ENCODE measurements at regions not wholly inside any gene's neighbourhood (a gene's known extent, or its start where the extent isn't known, plus 50 kb on each side); places are given as distances from the start of the nearest gene placed in this dataset.
"Not testable (repeated sequence)": the region's sequence is repeated elsewhere in the genome, so short reads cannot be mapped to it uniquely, and the experiment has no call there.

DNA sequence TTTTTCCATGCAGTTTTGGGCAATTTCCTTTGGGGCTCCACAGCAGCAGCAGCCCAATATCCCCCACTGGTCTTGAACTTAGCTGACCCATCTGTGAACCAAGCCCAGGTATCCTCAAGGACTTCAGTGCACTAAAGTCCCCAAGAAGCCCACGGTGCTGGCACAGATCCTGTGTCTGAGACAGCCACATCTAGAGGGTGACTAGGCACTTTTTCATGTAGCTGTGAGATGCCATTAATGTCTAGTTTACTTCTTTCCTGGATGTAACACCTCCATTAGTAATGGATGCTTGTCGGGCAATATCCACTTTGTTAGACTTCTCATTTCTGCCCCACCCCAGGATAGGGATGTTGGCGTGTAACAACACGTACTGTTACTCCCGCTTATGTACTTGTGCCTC is 117.9 kb downstream of the GPCPD1 start:
- no peak for FAIRE-seq
- DNase-seq (ENCODE audit: low spot score) = no peak

DNA sequence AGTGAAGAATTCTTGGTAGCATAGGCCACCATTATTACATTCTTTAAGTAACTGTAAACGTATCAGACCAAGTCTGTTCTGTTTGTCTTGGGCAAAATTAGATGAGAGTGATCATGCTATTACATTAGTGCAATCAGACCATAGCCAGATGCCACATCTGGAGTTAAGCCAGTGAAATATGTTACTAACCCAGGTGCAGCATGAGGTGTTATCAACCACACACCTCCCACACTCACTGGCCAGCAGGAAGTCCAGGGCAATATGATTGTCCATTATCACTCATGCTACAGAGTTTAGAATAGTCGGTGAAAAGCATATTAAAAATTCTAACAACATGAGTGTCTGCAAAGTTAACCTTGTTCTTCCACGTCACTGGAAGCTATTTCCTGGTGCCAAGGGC is 119.4 kb downstream of the GPCPD1 start:
- FAIRE-seq (no peak), DNase-seq (ENCODE audit: low spot score) (no peak)

- FAIRE-seq (no peak), DNase-seq (ENCODE audit: low spot score) (no peak)
These were observed 121.2 kb downstream of the GPCPD1 start for GRCh38 chr20:5489601-5490000.

DNA sequence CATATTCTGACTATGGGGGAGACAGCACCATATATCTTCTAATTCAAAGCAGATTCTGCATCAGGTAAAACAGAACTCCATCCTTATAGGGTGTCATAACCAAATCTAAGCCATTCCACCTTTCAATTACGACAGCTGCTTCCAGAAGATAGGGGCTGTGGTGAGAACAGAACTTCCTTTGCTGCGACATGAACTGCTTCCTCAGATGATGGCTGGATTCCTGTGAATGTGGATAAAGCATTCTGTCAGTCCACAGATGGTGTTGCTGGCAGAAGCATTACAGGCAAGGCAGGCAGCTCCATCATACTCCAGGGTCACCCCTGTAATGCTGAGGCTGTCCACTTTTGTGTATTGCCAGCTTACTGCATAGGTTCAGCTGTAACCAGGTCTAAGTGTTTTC is 122.0 kb downstream of the GPCPD1 start:
- DNase-seq (ENCODE audit: low spot score) (no peak), FAIRE-seq (no peak)

GRCh38 chr20:5486377-5487054 is 124.3 kb downstream of the GPCPD1 start:
- no peak for FAIRE-seq
- no peak for DNase-seq (ENCODE audit: low spot score)

DNA sequence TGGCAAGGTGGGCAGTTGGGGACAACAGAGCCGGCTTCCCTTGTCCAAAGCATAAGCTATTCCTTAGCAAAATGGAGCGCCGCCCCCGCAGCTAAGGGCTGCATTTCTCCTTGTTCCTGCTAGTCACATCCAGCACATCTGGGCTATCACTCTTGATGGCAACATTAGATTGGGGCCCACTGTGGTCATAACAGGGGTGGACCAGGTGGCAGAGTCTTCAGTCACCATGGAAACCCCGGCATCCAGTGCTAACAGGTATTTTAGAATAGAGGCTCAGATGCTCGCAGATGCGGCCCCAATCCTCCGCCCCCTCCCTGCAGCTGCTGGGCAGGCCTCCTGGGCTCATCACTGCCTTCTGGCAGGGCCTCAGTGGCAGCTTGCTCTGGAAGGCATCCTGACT is 125.9 kb downstream of the GPCPD1 start:
- FAIRE-seq = no peak

GRCh38 chr20:5484346-5484745 is 126.5 kb downstream of the GPCPD1 start:
- no peak for FAIRE-seq
- no peak for DNase-seq (ENCODE audit: low spot score)

More for the DNA sequence above, 125.9 kb downstream of the GPCPD1 start:
- no peak for DNase-seq (ENCODE audit: low spot score)

DNA sequence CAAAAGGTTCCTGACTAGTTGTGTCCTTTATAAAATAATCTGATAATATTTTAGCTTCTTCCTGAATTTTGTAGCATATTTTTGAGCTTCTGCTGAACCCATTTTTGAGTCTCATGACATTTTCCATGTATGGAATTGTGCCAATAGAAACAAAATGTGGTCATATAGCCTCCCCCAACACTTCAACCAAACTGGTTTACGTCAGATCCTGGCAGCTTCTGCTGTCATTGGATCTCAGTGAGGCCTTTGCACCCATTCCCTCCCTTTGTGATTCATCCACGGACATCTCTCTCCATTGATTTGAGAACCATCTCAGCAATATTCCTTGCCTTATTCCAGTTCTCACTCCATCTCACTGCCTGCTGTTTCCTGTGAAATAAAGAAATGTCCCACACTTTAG is 128.0 kb downstream of the GPCPD1 start:
- FAIRE-seq = no peak
- no peak for DNase-seq (ENCODE audit: low spot score)

- no peak for FAIRE-seq
These were observed 128.9 kb downstream of the GPCPD1 start for GRCh38 chr20:5481872-5482271.

DNA sequence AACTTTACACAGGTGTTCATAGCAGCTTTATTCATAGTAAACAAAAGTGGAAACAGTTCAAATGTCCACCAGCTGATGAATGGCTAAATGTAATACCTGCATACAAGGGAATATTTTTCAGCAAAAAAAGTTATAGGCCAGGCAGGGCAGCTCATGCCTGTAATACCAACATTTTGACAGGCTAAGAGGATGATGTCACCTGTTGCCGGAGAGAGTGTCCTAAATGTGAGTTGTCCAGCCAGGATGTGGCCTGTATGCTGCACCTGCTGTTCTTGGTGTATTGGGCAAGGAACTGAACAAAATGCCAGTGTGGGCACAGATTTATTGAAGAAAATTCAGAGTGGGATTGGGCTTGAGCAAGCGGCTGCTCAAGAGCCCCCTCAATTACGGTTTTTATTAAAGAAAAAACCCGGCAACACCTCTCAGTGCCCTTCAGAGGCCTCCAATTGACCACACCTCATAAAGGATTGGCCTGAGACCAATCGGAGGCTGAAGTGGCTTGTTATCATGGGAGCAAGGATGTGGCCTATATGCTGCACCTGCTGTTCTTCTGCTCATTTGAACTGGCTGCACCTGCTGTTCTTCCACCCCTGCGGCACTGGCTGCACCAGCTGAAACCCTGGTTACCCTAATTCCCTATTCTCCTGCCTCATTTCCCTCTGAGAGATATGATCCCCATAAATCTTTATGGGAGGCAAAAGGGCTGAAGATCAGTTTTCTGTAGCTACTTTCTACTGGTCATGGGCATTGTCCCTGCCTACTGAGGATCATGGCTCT is 129.8 kb downstream of the GPCPD1 start:
- FAIRE-seq = no peak

More at GRCh38 chr20:5481872-5482271, 128.9 kb downstream of the GPCPD1 start:
- DNase-seq (ENCODE audit: low spot score) = no peak

DNA sequence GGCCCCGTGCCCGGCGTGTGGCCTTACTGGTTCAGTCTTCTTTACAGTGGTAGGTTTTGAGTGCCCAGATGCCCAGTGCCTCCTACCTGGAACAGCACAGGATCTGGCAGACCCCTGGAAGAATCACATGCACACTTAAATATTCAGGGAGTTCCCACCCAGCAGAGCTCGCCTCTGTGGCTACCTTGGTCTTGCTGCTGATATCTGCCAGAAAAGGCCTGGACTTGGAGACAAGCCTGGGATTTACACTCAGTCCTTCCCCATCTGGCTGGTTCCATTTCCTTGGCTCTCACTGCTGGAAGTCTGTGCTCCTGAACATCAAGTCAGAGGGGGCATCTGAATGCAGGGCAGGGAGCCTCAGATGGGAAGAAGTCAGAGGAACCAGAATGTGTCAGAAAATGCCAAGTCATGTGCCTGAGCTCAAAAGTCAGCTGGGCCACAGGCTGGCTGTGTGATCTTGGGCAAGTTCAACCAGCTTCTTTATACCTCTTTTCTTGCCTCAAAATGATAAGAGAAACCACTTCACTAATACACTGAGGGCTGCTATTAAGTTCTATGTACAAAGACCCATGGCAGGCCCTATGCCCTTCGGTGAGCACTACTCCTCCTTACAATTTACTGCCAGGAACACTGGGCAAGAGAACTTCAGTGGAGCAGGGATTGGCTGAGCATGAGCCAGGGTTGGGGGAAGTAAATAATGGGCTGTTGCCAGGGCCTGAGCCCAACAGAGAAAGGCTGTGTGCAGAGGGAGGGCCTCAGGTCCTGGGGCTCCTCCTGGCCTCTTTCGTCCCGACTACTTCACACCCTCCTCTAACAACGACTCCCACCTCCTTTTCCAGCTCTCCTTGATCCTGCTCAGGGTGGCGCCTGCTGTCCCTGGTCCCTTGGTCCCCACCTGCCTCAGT is 135.9 kb downstream of the GPCPD1 start:
- no peak for FAIRE-seq
- no peak for DNase-seq (ENCODE audit: low spot score)

More for the DNA sequence above, 129.8 kb downstream of the GPCPD1 start:
- no peak for DNase-seq (ENCODE audit: low spot score)

DNA sequence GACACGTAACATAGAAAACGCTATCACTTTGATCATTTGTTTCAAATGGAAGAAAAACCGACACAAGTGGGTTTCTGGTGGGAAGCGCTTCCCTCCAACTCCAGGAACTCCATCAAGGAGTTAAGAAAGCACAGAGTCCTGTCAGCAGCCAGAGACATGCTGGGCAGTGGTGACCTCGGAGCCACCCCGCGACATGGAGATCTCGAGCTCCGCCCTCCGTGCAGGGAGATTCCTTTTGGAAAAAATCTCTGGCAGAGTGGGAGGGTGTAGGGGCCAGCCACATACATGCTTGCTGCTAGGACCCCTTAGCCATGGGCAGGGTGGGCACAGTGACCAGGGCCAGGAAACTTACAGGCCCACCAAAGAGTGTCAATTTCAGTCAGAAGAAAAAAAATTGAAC is 138.9 kb downstream of the GPCPD1 start:
- FAIRE-seq = peak; percentile 93
- DNase-seq (ENCODE audit: low spot score) = not testable (repeated sequence)

GRCh38 chr20:5471368-5471767 is 139.4 kb downstream of the GPCPD1 start:
- no peak for FAIRE-seq
- no peak for DNase-seq (ENCODE audit: low spot score)

- DNase-seq (ENCODE audit: low spot score) (no peak), FAIRE-seq (no peak)
These were observed 139.9 kb downstream of the GPCPD1 start for GRCh38 chr20:5470943-5471342.

DNA sequence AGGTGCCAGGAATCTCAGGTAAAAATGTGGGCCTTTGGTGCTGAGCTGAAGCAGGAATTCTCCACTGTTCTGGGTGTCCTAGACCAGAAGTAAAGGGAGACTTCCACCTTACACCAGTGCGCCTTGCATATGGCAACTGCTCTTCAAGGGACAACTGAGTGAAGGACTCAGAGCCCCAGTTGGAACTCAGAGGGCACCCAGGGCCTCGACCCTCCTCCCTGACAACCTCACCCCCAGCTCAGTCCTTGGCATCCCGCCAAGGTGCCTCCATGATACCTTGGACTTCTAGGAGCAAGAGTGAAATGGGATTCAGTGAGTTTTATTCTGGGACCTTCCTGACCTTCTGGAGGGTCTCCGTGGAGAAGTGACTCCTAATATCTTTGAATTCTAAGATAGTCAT is 140.3 kb downstream of the GPCPD1 start:
- FAIRE-seq = no peak
- no peak for DNase-seq (ENCODE audit: low spot score)

DNA sequence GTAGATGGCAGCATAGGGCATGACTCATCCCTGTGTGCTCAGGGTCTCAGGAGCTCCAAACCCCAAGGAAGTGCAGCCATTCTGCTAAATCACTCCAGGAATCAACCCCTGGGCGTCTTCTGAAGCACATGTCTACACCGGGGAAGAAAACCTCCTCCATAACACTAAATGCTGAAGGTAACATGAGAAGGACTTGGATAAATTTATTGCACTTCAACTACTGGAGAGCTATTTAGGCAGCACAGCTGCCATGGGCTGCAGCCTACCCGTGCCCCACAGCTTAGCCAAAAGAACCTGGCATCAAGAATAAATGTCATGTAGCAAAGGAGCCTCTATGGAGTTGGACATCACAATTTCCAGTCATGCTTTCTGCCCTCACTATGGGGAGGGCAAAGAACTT is 141.7 kb downstream of the GPCPD1 start:
- DNase-seq (ENCODE audit: low spot score) (no peak), FAIRE-seq (no peak)

DNA sequence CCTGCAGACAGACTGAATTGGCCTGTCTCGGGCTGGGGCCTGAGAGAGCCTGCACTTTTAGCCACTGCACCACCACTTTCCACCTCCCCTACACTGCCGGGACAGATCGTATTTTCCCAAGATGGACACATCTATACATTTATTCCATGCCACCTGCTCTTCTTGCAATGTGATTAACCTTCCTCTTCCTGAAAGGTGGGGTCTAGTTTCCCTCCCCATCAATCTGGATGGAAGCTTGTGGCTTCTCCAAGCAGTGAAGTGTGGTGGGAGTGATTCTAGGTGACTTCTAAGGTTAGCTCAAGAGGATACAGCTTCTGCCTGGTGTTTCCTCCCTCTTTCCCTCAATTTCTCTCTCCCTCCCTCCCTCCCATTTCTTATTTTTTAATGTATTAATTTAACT is 143.7 kb downstream of the GPCPD1 start:
- DNase-seq (ENCODE audit: low spot score) (no peak), FAIRE-seq (no peak)

DNA sequence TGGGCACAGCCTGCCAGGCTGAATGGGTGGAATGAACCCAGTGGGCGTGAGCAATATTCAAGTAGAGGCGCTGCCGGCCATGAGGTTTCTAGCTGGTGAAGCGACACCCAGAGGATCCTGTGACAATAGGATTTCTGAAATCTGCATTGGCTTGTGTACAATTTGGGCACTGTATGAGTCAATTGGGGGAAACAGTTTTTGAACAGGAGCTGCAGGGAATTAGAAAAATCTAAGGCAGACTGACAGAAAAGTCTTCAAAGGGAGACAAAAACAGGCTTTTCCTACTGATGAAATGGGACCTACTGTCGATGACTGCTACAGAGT is 145.2 kb downstream of the GPCPD1 start:
- FAIRE-seq = no peak
- DNase-seq (ENCODE audit: low spot score) = peak; percentile 23

DNA sequence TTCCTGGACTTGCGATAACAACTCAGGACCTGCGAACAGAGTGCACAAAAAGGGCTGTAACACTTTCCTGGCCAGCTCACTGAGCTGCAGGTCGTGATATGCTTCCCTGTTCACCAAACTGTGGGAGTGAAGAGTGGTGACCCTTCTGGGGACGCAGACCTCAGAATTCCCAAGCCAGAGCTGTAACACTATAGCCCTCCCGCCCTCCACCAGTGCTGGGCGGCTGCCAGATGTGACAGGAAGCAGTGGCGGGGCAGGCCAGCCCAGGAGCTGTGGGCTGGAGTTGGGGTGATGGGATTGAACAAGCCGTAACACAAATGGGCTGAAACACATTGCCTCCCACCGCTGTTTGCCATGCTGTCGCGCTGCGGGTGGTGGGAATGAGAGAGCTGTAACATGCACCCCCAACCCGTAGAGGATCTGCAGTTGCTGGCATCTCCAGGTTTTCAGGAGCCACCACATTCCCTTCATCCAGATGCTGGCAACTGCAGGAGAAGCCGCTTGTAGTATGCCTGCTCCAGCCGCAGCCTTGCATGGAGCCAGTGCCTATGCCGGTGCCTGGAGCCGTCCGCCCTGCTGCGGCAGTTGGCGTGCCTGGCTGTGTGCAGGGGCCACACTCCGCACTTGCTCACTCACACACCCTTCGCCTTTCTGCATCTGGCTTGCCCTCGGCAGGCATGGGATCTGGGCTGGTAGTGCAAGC is 145.8 kb downstream of the GPCPD1 start:
- FAIRE-seq (no peak), DNase-seq (ENCODE audit: low spot score) (no peak)

DNA sequence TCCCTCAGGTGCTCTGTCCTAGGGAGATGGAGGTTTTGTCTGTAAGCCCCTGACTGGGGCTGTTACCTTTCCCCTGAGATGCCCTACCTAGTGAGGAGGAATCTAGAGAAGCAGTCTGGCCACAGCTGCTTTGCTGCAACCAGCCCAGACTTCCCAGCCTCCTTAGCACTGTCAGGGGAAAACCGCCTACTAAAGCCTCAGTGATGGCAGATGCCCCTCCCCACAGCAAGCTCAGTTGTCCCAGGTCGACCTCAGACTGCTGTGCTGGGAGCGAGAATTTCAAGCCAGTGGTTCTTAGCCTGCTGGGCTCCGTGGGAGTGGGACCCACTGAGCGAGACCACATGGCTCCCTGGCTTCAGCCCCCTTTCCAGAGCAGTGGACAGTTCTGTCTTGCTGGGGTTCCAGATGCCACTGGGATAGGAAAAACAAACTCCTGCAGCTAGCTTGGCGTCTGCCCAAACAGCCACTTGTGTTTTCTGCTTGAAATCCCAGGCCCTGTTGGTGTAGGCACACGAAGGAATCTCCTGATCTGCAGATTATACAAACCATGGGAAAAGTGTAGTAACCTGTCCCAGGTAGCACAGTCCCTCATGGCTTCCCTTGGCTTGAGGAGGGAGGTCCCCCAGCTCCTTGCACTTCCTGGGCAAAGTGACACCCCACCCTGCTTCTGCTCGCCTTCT is 146.4 kb upstream of the PROKR2 start:
- no peak for DNase-seq (ENCODE audit: low spot score)
- FAIRE-seq = no peak

DNA sequence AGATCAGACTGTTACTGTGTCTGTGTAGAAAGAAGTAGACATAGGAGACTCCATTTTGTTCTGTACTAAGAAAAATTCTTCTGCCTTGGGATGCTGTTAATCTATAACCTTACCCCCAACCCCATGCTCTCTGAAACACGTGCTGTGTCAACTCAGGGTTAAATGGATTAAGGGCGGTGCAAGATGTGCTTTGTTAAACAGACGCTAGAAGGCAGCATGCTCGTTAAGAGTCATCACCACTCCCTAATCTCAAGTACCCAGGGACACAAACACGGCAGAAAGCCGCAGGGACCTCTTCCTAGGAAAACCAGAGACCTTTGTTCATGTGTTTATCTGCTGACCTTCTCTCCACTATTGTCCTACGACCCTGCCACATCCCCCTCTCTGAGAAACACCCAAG is 137.0 kb upstream of the PROKR2 start:
- not testable (repeated sequence) for FAIRE-seq; DNase-seq (ENCODE audit: low spot score)
